SJCRH30 (cell line): ENCODE measurements at regions not wholly inside any gene's neighbourhood (a gene's known extent, or its start where the extent isn't known, plus 50 kb on each side); places are given as distances from the start of the nearest gene placed in this dataset.
"Not testable (repeated sequence)": the region's sequence is repeated elsewhere in the genome, so short reads cannot be mapped to it uniquely, and the experiment has no call there.

Experiments
- DNase-seq, 2 experiments: peaks; one replicate each; pipeline ENCODE4 v3.0.0-alpha.2; 2015 to 2020
- H3K27ac ChIP-seq: fragments of 250-450 bp; sonication (Bioruptor Pico); 2 replicates; pipeline ENCODE4 v1.5.1; 2020; ENCODE audit warnings: mild to moderate bottlenecking, moderate library complexity
- H3K27me3 ChIP-seq: fragments of 250-450 bp; sonication (Bioruptor Pico); 2 replicates; pipeline ENCODE4 v1.5.1; 2020; ENCODE audit warnings: mild to moderate bottlenecking, moderate library complexity
- H3K36me3 ChIP-seq: fragments of 250-450 bp; sonication (Bioruptor Pico); 2 replicates; pipeline ENCODE4 v1.5.1; 2020; ENCODE audit warnings: mild to moderate bottlenecking, moderate library complexity
- H3K4me1 ChIP-seq: fragments of 250-450 bp; sonication (Bioruptor Pico); 2 replicates; pipeline ENCODE4 v1.5.1; 2020; ENCODE audit warnings: mild to moderate bottlenecking, moderate library complexity
- H3K4me3 ChIP-seq: fragments of 250-450 bp; sonication (Bioruptor Pico); 2 replicates; pipeline ENCODE4 v1.5.1; 2020; ENCODE audit warnings: mild to moderate bottlenecking, moderate library complexity
- H3K9me3 ChIP-seq: fragments of 250-450 bp; sonication (Bioruptor Pico); replicated peaks from 2 replicates; pipeline ENCODE4 v1.5.1; 2020; ENCODE audit warnings: mild to moderate bottlenecking, moderate library complexity

GRCh38 chr4:1589098-1589497 is 95.0 kb downstream of the FAM53A start:
- Histone ChIP-seq H3K4me1 (no peaks in the 10 kb centered on the region), H3K27ac (no peak overlapping the region), H3K9me3 (peaks cover 10% of the 10 kb centered on the region; the same call in 1 of the 2 replicates), H3K36me3 (no peaks in the 10 kb centered on the region), H3K27me3 (no peaks in the 10 kb centered on the region), H3K4me3 (no peak overlapping the region)
- no peak for DNase-seq

- no peak overlapping the region for H3K4me3 ChIP-seq
- H3K27ac ChIP-seq, result no peak overlapping the region
- H3K27me3 ChIP-seq, result no peaks in the 10 kb centered on the region
- H3K4me1 ChIP-seq, result no peaks in the 10 kb centered on the region
- no peaks in the 10 kb centered on the region for H3K36me3 ChIP-seq
- peaks cover 10% of the 10 kb centered on the region; the same call in 1 of the 2 replicates for H3K9me3 ChIP-seq
- DNase-seq, result no peak
These were observed 95.8 kb downstream of the FAM53A start for GRCh38 chr4:1588306-1588705.

- no peaks in the 10 kb centered on the region for H3K36me3 ChIP-seq
- no peaks in the 10 kb centered on the region for H3K27me3 ChIP-seq
- H3K9me3 ChIP-seq, result 0 out of 2 replicates have a peak, but pooled peaks cover 5% of the 10 kb centered on the region
- no peak overlapping the region for H3K4me3 ChIP-seq
- no peak overlapping the region for H3K27ac ChIP-seq
- H3K4me1 ChIP-seq, result no peaks in the 10 kb centered on the region
- no peak for DNase-seq
These were observed 99.6 kb downstream of the FAM53A start for GRCh38 chr4:1584498-1584897.

GRCh38 chr4:1583859-1584258 is 100.3 kb downstream of the FAM53A start:
- Histone ChIP-seq H3K36me3 (no peaks in the 10 kb centered on the region), H3K4me1 (no peaks in the 10 kb centered on the region), H3K9me3 (no peaks in the 10 kb centered on the region), H3K4me3 (no peak overlapping the region), H3K27ac (no peak overlapping the region), H3K27me3 (no peaks in the 10 kb centered on the region)
- no peak for DNase-seq

GRCh38 chr4:1583051-1583785 is 100.9 kb downstream of the FAM53A start:
- H3K9me3 ChIP-seq, result no peaks in the 10 kb centered on the region

GRCh38 chr4:1582227-1582626 is 101.9 kb downstream of the FAM53A start:
- DNase-seq, result no peak
- H3K27ac ChIP-seq, result no peak overlapping the region

More at GRCh38 chr4:1583051-1583785, 100.9 kb downstream of the FAM53A start:
- Histone ChIP-seq H3K36me3 (no peaks in the 10 kb centered on the region), H3K4me1 (no peaks in the 10 kb centered on the region), H3K27ac (no peak overlapping the region), H3K27me3 (no peaks in the 10 kb centered on the region), H3K4me3 (no peak overlapping the region)
- DNase-seq, result no peak

GRCh38 chr4:1581164-1581894 is 102.8 kb downstream of the FAM53A start:
- DNase-seq, result peak; percentile 69 to 76
- H3K36me3 ChIP-seq, H3K4me1 ChIP-seq, H3K9me3 ChIP-seq, H3K27ac ChIP-seq, H3K4me3 ChIP-seq, H3K27me3 ChIP-seq: not testable (repeated sequence)

More at GRCh38 chr4:1582227-1582626, 101.9 kb downstream of the FAM53A start:
- H3K27me3 ChIP-seq, result no peaks in the 10 kb centered on the region
- no peak overlapping the region for H3K4me3 ChIP-seq
- no peaks in the 10 kb centered on the region for H3K9me3 ChIP-seq
- H3K36me3 ChIP-seq, result no peaks in the 10 kb centered on the region
- H3K4me1 ChIP-seq, result no peaks in the 10 kb centered on the region

GRCh38 chr4:1580692-1581012 is 103.5 kb downstream of the FAM53A start:
- H3K27ac ChIP-seq, H3K9me3 ChIP-seq, H3K4me1 ChIP-seq, H3K27me3 ChIP-seq, H3K4me3 ChIP-seq, H3K36me3 ChIP-seq, DNase-seq: not testable (repeated sequence)

- no peaks in the 10 kb centered on the region for H3K36me3 ChIP-seq
- no peaks in the 10 kb centered on the region for H3K9me3 ChIP-seq
- no peak overlapping the region; the same call in 1 of the 2 replicates for H3K27ac ChIP-seq
- H3K4me3 ChIP-seq, result peak overlapping the region; percentile 51
- no peaks in the 10 kb centered on the region for H3K4me1 ChIP-seq
- peak; percentile 75 to 81 for DNase-seq
- no peaks in the 10 kb centered on the region for H3K27me3 ChIP-seq
These were observed 104.0 kb downstream of the FAM53A start for GRCh38 chr4:1579901-1580691.

GRCh38 chr4:1579001-1579900 is 104.9 kb downstream of the FAM53A start:
- no peak overlapping the region; the same call in 1 of the 2 replicates for H3K27ac ChIP-seq
- no peaks in the 10 kb centered on the region for H3K36me3 ChIP-seq
- DNase-seq, result peak in 1 of 2 experiments; percentile 35
- H3K4me1 ChIP-seq, result no peaks in the 10 kb centered on the region
- H3K27me3 ChIP-seq, result no peaks in the 10 kb centered on the region
- peak overlapping the region; percentile 51 for H3K4me3 ChIP-seq
- no peaks in the 10 kb centered on the region for H3K9me3 ChIP-seq

GRCh38 chr4:1578251-1578773 is 105.8 kb downstream of the FAM53A start:
- H3K27me3 ChIP-seq, result no peaks in the 10 kb centered on the region
- DNase-seq, result no peak
- no peak overlapping the region for H3K4me3 ChIP-seq
- H3K27ac ChIP-seq, result no peak overlapping the region
- no peaks in the 10 kb centered on the region for H3K4me1 ChIP-seq
- H3K36me3 ChIP-seq, result no peaks in the 10 kb centered on the region
- H3K9me3 ChIP-seq, result no peaks in the 10 kb centered on the region

- Histone ChIP-seq H3K27ac (no peak overlapping the region), H3K4me3 (no peak overlapping the region), H3K27me3 (no peaks in the 10 kb centered on the region), H3K4me1 (no peaks in the 10 kb centered on the region), H3K36me3 (no peaks in the 10 kb centered on the region), H3K9me3 (no peaks in the 10 kb centered on the region)
- no peak for DNase-seq
These were observed 106.3 kb downstream of the FAM53A start for GRCh38 chr4:1577822-1578217.

- DNase-seq, result no peak
- H3K4me1 ChIP-seq, result no peaks in the 10 kb centered on the region
- H3K4me3 ChIP-seq, result no peak overlapping the region
- no peaks in the 10 kb centered on the region for H3K27me3 ChIP-seq
- no peaks in the 10 kb centered on the region for H3K36me3 ChIP-seq
- no peak overlapping the region for H3K27ac ChIP-seq
- no peaks in the 10 kb centered on the region for H3K9me3 ChIP-seq
These were observed 106.9 kb downstream of the FAM53A start for GRCh38 chr4:1576961-1577821.
